ENCODE measurements at regions not wholly inside any gene's neighbourhood (a gene's known extent, or its start where the extent isn't known, plus 50 kb on each side); places are given as distances from the start of the nearest gene placed in this dataset.

- peak; percentile 36 for DNase-seq (ENCODE audit: low read depth)
Observed at GRCh38 chr3:64945171-64945729, 257.4 kb upstream of the ADAMTS9 start.

GRCh38 chr3:64943866-64944265 is 256.1 kb upstream of the ADAMTS9 start:
- DNase-seq (ENCODE audit: low read depth), result no peak

GRCh38 chr3:64940596-64941348 is 253.0 kb upstream of the ADAMTS9 start:
- no peak for DNase-seq (ENCODE audit: low read depth)

- DNase-seq (ENCODE audit: low read depth), result no peak
Observed at GRCh38 chr3:64939747-64940450, 252.1 kb upstream of the ADAMTS9 start.

DNA sequence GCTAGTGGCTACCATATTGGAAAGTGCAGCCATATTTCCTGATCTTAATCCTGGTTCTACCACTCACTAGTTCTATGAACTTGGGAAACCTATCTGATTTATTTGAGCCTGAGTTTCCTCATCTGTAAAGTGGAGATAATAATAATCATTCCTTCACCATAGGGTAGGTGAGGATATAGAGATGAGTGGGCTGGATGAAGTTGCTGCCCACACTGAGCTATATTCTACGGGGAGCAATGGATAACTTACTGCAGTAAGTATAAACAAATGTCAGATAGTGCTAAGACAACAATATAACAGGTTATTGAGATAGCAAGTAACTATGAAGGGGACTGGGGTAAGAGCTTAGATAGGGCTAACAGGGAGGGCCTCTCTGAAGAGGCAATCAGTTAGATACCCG is 251.5 kb upstream of the ADAMTS9 start:
- no peak for DNase-seq (ENCODE audit: low read depth)

- no peak for DNase-seq (ENCODE audit: low read depth)
Observed at GRCh38 chr3:64936556-64936955, 248.8 kb upstream of the ADAMTS9 start.

- DNase-seq (ENCODE audit: low read depth), result peak; percentile 27
Observed at GRCh38 chr3:64935971-64936370, 248.2 kb upstream of the ADAMTS9 start.

DNA sequence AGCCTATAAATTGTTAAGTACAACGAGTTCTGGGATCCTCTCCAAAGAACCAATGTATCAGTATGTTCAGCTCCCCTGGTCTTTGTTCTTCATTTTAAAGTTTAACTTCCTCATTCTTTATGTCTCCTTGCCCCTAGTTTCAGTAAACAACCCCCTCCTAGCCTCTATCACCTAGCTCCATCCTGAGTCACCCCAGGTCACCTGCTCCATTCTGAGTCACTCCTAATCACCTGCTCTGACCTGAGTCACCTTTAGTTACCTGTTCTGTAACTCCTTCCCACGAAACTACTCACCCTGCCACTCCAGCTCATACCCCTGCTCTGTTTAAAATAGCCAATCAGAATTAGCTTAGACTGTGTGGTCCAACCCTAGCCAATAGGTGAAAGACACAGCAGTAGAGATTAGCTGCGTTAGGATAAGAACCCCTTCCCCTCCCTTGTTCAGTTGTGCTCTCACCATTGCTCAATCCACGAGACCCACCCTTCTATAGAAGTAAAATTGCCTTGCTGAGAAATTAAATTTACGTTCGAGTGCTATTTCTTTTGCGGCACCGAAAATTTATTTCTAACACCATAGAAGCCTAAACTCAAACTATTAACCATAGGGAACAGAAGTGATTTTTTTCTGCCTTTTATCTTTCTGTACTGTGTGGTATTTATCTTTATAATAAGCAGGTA is 245.0 kb upstream of the ADAMTS9 start:
- peak; percentile 43 for DNase-seq (ENCODE audit: low read depth)

DNA sequence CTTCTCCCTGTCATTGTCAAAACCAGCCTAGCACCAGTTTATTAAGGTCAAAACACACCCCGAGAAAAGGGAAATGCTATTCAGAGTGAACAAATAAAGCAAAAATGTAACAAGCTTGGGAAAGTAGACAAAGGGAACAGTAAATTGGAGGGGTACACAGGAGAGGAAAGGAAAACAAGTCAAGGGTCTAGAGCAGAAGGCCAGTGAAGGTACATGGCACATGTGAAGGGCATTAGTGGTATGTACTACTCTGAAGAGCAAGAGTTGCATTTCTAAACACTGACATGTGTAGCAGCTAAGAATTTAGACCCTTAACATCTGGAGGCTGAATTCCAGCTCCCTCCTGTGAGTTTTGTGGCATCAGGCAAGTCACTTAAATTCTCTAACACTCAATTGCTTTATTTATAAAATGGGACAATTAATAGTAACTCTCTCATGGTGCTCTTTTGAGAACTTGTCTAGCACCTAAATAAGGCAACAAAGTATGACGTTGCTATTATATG is 244.3 kb upstream of the ADAMTS9 start:
- no peak for DNase-seq (ENCODE audit: low read depth)

GRCh38 chr3:64930891-64931290 is 243.1 kb upstream of the ADAMTS9 start:
- no peak for DNase-seq (ENCODE audit: low read depth)

- no peak for DNase-seq (ENCODE audit: low read depth)
Observed at GRCh38 chr3:64928683-64929082, 240.9 kb upstream of the ADAMTS9 start.

DNA sequence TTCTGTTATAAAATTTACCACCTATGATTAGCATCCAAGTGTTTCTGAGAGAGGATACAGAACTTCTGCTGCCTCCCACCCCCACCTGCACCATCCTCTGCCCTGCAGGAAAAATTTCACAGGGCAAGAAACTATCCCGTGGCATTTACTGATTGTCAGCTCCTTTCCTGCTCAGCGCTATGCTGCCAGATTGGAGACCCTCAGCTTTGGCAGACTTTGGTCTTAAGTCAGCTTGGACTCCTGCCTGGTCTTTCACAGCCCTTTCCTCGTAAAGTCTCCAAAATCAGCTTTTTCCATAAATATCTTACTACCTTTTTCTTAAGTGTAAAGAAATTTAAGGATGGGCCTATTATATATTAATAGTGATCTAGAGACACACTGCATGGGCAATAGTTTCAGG is 239.9 kb upstream of the ADAMTS9 start:
- DNase-seq (ENCODE audit: low read depth), result no peak

- DNase-seq (ENCODE audit: low read depth), result no peak
Observed at GRCh38 chr3:64925575-64925974, 237.8 kb upstream of the ADAMTS9 start.

GRCh38 chr3:64924961-64925360 is 237.2 kb upstream of the ADAMTS9 start:
- no peak for DNase-seq (ENCODE audit: low read depth)

DNA sequence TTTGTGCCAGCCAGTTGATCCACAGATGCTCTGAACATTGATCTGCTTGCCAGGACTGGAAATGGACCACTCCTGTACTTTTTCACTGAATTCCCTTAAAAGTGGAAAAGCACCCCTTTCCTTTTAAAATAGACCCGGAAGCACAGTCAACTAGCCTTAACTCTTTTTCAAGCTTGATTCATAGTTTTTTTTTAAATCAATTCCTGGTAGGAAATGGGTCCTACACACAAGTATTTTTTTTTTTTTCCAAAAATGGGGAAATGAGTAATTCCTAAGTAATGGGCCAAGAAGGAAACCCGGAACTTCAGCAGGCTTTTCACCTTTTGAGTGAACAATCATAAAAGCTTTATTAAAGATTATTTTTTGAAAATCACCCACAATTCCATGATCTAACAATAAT is 234.4 kb upstream of the ADAMTS9 start:
- DNase-seq (ENCODE audit: low read depth), result no peak

DNA sequence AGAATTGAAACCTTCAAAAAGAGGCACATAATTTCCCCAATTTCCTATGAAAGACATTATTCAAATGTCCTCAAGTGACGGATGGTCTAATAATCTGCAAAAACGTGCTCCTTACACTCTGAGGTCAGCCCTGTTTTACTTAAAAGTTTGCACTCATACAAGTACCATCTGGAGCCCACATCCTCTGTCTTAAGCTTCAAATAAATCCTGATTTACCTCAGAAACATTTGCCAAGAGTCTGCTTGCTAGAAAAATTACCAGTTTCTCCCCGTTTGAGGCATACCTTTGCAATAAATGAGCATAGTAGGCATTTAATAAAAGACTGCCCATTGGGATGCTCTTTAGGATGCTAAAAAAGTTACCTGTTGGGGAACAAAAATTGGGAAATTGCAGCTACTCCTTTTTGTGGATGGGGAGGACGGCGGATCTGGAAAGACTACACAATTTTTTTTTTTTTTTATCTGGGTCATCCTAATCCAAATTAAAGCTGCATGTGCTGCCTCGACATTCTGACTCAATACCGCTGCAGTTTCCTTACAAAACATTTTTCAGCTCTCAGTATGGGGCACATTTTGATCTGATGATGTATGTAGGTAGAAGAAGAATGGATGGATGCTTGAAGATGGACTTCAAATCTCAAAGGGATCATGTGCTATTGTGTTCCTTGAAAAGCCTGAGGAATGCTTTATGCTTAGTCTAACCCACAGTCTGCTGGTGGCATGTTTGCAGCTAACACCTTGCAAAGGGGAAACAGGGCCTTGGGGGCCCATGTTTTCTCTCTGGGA is 233.7 kb upstream of the ADAMTS9 start:
- DNase-seq (ENCODE audit: low read depth), result no peak

GRCh38 chr3:64919934-64920333 is 232.1 kb upstream of the ADAMTS9 start:
- DNase-seq (ENCODE audit: low read depth), result no peak

DNA sequence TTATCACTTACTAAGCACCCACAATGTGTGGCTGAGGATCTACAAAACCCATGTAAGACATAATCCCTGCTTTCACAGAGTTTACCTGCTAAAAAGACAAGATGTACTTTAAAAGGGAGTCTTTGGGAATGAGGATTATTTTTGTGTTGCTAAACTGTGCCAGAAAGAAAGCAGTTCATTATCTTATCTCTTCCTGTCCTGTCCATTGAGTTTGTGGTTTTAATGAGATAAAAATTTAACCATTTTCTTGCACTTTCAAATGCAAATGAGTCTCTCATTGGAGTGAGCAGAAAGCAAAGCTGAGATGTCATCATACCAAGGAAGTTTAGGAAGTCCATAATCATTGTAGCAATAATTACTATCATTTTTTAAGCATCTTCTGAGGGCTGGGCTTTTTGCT is 231.2 kb upstream of the ADAMTS9 start:
- DNase-seq (ENCODE audit: low read depth), result no peak

DNA sequence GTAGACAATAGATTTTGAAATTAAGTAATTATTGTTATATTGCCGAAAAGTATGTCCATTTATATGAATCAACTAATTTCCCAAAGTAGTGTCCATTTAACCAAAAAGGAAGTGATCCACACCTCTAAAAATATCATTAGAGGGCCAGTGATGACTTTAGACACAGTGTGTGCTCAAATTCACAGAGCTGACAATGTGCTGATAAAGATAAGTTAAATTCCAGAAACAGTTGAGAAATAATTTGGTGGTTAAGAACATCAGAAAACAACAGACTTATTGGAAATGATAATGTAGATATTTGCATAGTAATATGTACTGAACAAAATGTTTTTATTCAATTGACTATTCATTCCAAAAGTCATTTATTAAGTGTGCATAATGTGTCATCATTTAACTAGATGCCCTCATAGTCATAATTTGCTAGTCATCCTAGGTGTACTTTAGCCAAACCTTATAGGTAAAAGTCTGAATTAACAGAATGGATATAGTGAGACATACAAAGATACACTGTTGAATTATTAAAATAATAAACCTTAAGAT is 230.2 kb upstream of the ADAMTS9 start:
- DNase-seq (ENCODE audit: low read depth), result no peak

GRCh38 chr3:64916937-64917336 is 229.1 kb upstream of the ADAMTS9 start:
- DNase-seq (ENCODE audit: low read depth), result no peak

- no peak for DNase-seq (ENCODE audit: low read depth)
Observed at GRCh38 chr3:64916192-64916798, 228.5 kb upstream of the ADAMTS9 start.

Measured in renal cortical epithelial cell (primary cell).